Thymus (tissue), 11 donors: ENCODE measurements at regions not wholly inside any gene's neighbourhood (a gene's known extent, or its start where the extent isn't known, plus 50 kb on each side); places are given as distances from the start of the nearest gene placed in this dataset.
A peak's percentile ranks its signal among the peaks of the same experiment; 100 is the strongest.

ENCODE experiments used
- DNase-seq, 9 donors: peaks; one replicate each; pipeline ENCODE4 v3.0.0-alpha.2; 2013; ENCODE audit warnings: low spot score in 9 of 9, low read depth in 6 of 9, missing footprints in 1 of 9
- H3K27ac ChIP-seq, 2 donors: one replicate each; pipeline ENCODE4 v1.5.1; 2013; ENCODE audit warnings: control low read depth in 1 of 2, low read depth in 1 of 2, low read length in 1 of 2, mild to moderate bottlenecking in 1 of 2, moderate library complexity in 1 of 2
- H3K27me3 ChIP-seq, 2 donors: one replicate each; pipeline ENCODE4 v1.5.1; 2013; ENCODE audit warnings: low read length in 1 of 2; ENCODE audit not compliant: control insufficient read depth in 2 of 2, insufficient read depth in 1 of 2
- H3K36me3 ChIP-seq, 2 donors: one replicate each; pipeline ENCODE4 v1.5.1; 2013; ENCODE audit warnings: low read length in 1 of 2, mild to moderate bottlenecking in 1 of 2, moderate library complexity in 1 of 2; ENCODE audit not compliant: control insufficient read depth in 2 of 2, insufficient read depth in 2 of 2
- H3K4me1 ChIP-seq, 2 donors: one replicate each; pipeline ENCODE4 v1.5.1; 2013; ENCODE audit warnings: low read length in 2 of 2; ENCODE audit not compliant: control insufficient read depth in 2 of 2, insufficient read depth in 2 of 2
- H3K4me3 ChIP-seq, 2 donors: one replicate each; pipeline ENCODE4 v1.5.1; 2013; ENCODE audit warnings: low read length in 2 of 2, control low read depth in 1 of 2, mild to moderate bottlenecking in 1 of 2
- H3K9me3 ChIP-seq, 2 donors: one replicate each; pipeline ENCODE4 v1.5.1; 2013; ENCODE audit warnings: low read length in 1 of 2, mild to moderate bottlenecking in 1 of 2; ENCODE audit not compliant: control insufficient read depth in 2 of 2, insufficient read depth in 1 of 2
- WGBS: extraction: QIAGEN DNeasy Blood & Tissue Kit; methylation state at CpG from one replicate; pipeline ENCODE4 v1.1.7; 2013; 5-methylcytosine and 5-hydroxymethylcytosine counted together
- donor health status: healthy.

- Histone ChIP-seq H3K27me3 (no peaks in the 10 kb centered on the region), H3K4me3 (peak overlapping the region; percentile 24 to 25), H3K9me3 (no peaks in the 10 kb centered on the region), H3K36me3 (peaks cover 11 to 44% of the 10 kb centered on the region in 2 donors), H3K27ac (peak overlapping the region; percentile 61 to 96), H3K4me1 (peaks cover 70 to 100% of the 10 kb centered on the region in 2 donors)
- WGBS: 3% methylated on average over 13 of the region's 13 CpGs
- peak in 7 of 9 donors; percentile 63 to 95 (median 83) for DNase-seq
Observed at GRCh38 chr17:77382356-77382911, 241.7 kb downstream of the SEC14L1 start.

GRCh38 chr17:77382966-77383612, 242.3 kb downstream of the SEC14L1 start:
- Histone ChIP-seq H3K36me3 (peaks cover 11 to 44% of the 10 kb centered on the region in 2 donors), H3K9me3 (no peaks in the 10 kb centered on the region), H3K4me1 (peaks cover 66 to 100% of the 10 kb centered on the region in 2 donors), H3K4me3 (peak overlapping the region; percentile 18 to 25), H3K27me3 (no peaks in the 10 kb centered on the region), H3K27ac (peak overlapping the region; percentile 61 to 96)
- WGBS: 89% methylated on average over 8 of the region's 8 CpGs
- no peak for DNase-seq

- 93% methylated on average over 29 of the region's 29 CpGs for WGBS
- Histone ChIP-seq H3K27me3 (no peaks in the 10 kb centered on the region), H3K27ac (peak overlapping the region; percentile 3 to 96), H3K9me3 (no peaks in the 10 kb centered on the region), H3K4me1 (peaks cover 68 to 100% of the 10 kb centered on the region in 2 donors), H3K36me3 (peaks cover 11 to 44% of the 10 kb centered on the region in 2 donors), H3K4me3 (no peak overlapping the region)
- DNase-seq: no peak
Observed at GRCh38 chr17:77383613-77384608, 243.1 kb downstream of the SEC14L1 start.

GRCh38 chr17:77385750-77386501, 245.2 kb downstream of the SEC14L1 start:
- DNase-seq: no peak
- Histone ChIP-seq H3K4me3 (no peak overlapping the region), H3K4me1 (peaks cover 67 to 99% of the 10 kb centered on the region in 2 donors), H3K27me3 (no peaks in the 10 kb centered on the region), H3K9me3 (no peaks in the 10 kb centered on the region), H3K36me3 (peaks cover 11 to 35% of the 10 kb centered on the region in 2 donors), H3K27ac (no peak overlapping the region)
- WGBS: 85% methylated on average over 16 of the region's 16 CpGs

GRCh38 chr17:77386502-77387192, 245.9 kb downstream of the SEC14L1 start:
- Histone ChIP-seq H3K4me1 (peaks cover 67 to 99% of the 10 kb centered on the region in 2 donors), H3K36me3 (peaks cover 11 to 35% of the 10 kb centered on the region in 2 donors), H3K4me3 (no peak overlapping the region), H3K27ac (no peak overlapping the region), H3K9me3 (no peaks in the 10 kb centered on the region), H3K27me3 (no peaks in the 10 kb centered on the region)
- no peak for DNase-seq
- 82% methylated on average over 8 of the region's 8 CpGs for WGBS

- H3K4me1 ChIP-seq: peaks cover 75 to 99% of the 10 kb centered on the region in 2 donors
Observed at GRCh38 chr17:77387891-77388290, 247.1 kb downstream of the SEC14L1 start.

GRCh38 chr17:77388384-77389306, 247.9 kb downstream of the SEC14L1 start:
- Histone ChIP-seq H3K9me3 (no peaks in the 10 kb centered on the region), H3K4me1 (peaks cover 71 to 98% of the 10 kb centered on the region in 2 donors), H3K36me3 (peaks cover 11 to 32% of the 10 kb centered on the region in 2 donors), H3K27ac (peak overlapping the region; percentile 84 to 85), H3K4me3 (peak overlapping the region; percentile 43 to 47), H3K27me3 (no peaks in the 10 kb centered on the region)
- no peak for DNase-seq
- 64% methylated on average over 29 of the region's 29 CpGs for WGBS

More at GRCh38 chr17:77387891-77388290, 247.1 kb downstream of the SEC14L1 start:
- Histone ChIP-seq H3K36me3 (peaks cover 11 to 35% of the 10 kb centered on the region in 2 donors), H3K9me3 (no peaks in the 10 kb centered on the region), H3K4me3 (no peak overlapping the region), H3K27me3 (no peaks in the 10 kb centered on the region), H3K27ac (no peak overlapping the region)
- 89% methylated on average over 14 of the region's 14 CpGs for WGBS
- DNase-seq: no peak
